Brain microvascular endothelial cell (primary cell): ENCODE measurements at regions not wholly inside any gene's neighbourhood (a gene's known extent, or its start where the extent isn't known, plus 50 kb on each side); places are given as distances from the start of the nearest gene placed in this dataset.

Experiments
- DNase-seq: peaks from one replicate; pipeline ENCODE4 v3.0.0-alpha.2; 2020
- H3K27ac ChIP-seq: fragments of 250-450 bp; sonication (Bioruptor Pico); 2 replicates; pipeline ENCODE4 v1.5.1; 2020; ENCODE audit warnings: mild to moderate bottlenecking, moderate library complexity
- H3K27me3 ChIP-seq: fragments of 250-450 bp; sonication (Bioruptor Pico); replicated peaks from 2 replicates; pipeline ENCODE4 v1.5.1; 2020; ENCODE audit warnings: mild to moderate bottlenecking
- H3K36me3 ChIP-seq: fragments of 250-450 bp; sonication (Bioruptor Pico); replicated peaks from 2 replicates; pipeline ENCODE4 v1.5.1; 2020; ENCODE audit warnings: mild to moderate bottlenecking
- H3K4me3 ChIP-seq: 2 replicates; pipeline ENCODE4 v1.5.1; 2011; ENCODE audit warnings: low read depth, mild to moderate bottlenecking, control low read depth, low read length, moderate library complexity
- CTCF ChIP-seq: IDR thresholded peaks from 2 replicates; pipeline ENCODE4 v1.5.1; 2011; ENCODE audit warnings: low read depth, mild to moderate bottlenecking, moderate library complexity, low read length, control low read depth, inconsistent platforms; ENCODE audit errors: missing control alignments
- in situ Hi-C: cut with HindIII; loops from 2 replicates; pipeline ENCODE4 v1.10.0; 2017; ENCODE audit warnings: low sequenced_read_pairs, low pct_ligation_motif_present

GRCh38 chr5:98110282-98110691, 663.2 kb upstream of the RGMB start:
- no peaks in the 10 kb centered on the region for H3K27me3 ChIP-seq
- DNase-seq, result peak; percentile 90

GRCh38 chr5:98110791-98111190, 662.7 kb upstream of the RGMB start:
- in situ Hi-C loops, result no loop called here

More at GRCh38 chr5:98110282-98110691, 663.2 kb upstream of the RGMB start:
- peak overlapping the region; percentile 100 for H3K27ac ChIP-seq
- H3K4me3 ChIP-seq, result no peak overlapping the region
- H3K36me3 ChIP-seq, result no peaks in the 10 kb centered on the region
- in situ Hi-C loops, result no loop called here
- TF ChIP-seq CTCF, result no peak

GRCh38 chr5:98111686-98112085, 661.8 kb upstream of the RGMB start:
- peak; percentile 60 for TF ChIP-seq CTCF
- DNase-seq, result peak; percentile 49
- peak overlapping the region; percentile 100 for H3K27ac ChIP-seq

More at GRCh38 chr5:98110791-98111190, 662.7 kb upstream of the RGMB start:
- no peaks in the 10 kb centered on the region for H3K36me3 ChIP-seq
- H3K27ac ChIP-seq, result peak overlapping the region; percentile 100
- H3K4me3 ChIP-seq, result no peak overlapping the region
- peak; percentile 46 for DNase-seq
- no peaks in the 10 kb centered on the region for H3K27me3 ChIP-seq
- TF ChIP-seq CTCF, result no peak

GRCh38 chr5:98121036-98121936, 652.2 kb upstream of the RGMB start:
- DNase-seq, result no peak
- no peak for TF ChIP-seq CTCF
- H3K36me3 ChIP-seq, result no peaks in the 10 kb centered on the region
- H3K4me3 ChIP-seq, result no peak overlapping the region
- in situ Hi-C loops, result no loop called here
- no peak overlapping the region for H3K27ac ChIP-seq
- H3K27me3 ChIP-seq, result no peaks in the 10 kb centered on the region

More at GRCh38 chr5:98111686-98112085, 661.8 kb upstream of the RGMB start:
- Histone ChIP-seq H3K4me3 (no peak overlapping the region), H3K27me3 (no peaks in the 10 kb centered on the region), H3K36me3 (no peaks in the 10 kb centered on the region)
- in situ Hi-C loops, result no loop called here

- in situ Hi-C loops, result no loop called here
- no peak for TF ChIP-seq CTCF
- no peak overlapping the region for H3K4me3 ChIP-seq
- no peaks in the 10 kb centered on the region for H3K36me3 ChIP-seq
- no peak overlapping the region for H3K27ac ChIP-seq
- no peak for DNase-seq
- H3K27me3 ChIP-seq, result no peaks in the 10 kb centered on the region
These were observed 645.2 kb upstream of the RGMB start for GRCh38 chr5:98128271-98128670.
